ENCODE measurements at regions not wholly inside any gene's neighbourhood (a gene's known extent, or its start where the extent isn't known, plus 50 kb on each side); places are given as distances from the start of the nearest gene placed in this dataset.

GRCh38 chr12:91680864-91681263 is 464.8 kb downstream of the BTG1 start:
- ChIA-PET POLR2A (ENCODE audit: low non-redundant PET) (no interaction called here), CTCF (no interaction called here)
- no peak for TF ChIP-seq CTCF (conservative IDR thresholded peaks at IDR 0.05; ENCODE audit: low read depth)
- no peak overlapping the region for H3K27ac ChIP-seq
- no peak for DNase-seq (ENCODE audit: low spot score)

- H3K27ac ChIP-seq: no peak overlapping the region
- TF ChIP-seq CTCF (conservative IDR thresholded peaks at IDR 0.05; ENCODE audit: low read depth): no peak
- DNase-seq (ENCODE audit: low spot score): no peak
- CTCF ChIA-PET: no interaction called here
- POLR2A ChIA-PET (ENCODE audit: low non-redundant PET): no interaction called here
Observed at GRCh38 chr12:91677556-91677955, 468.1 kb downstream of the BTG1 start.

GRCh38 chr12:91675401-91675800 is 470.2 kb downstream of the BTG1 start:
- DNase-seq (ENCODE audit: low spot score): no peak
- ChIA-PET POLR2A (ENCODE audit: low non-redundant PET) (no interaction called here), CTCF (interaction anchor here (0.7 kb wide), 1 partner anchor 539 kb away, joined by 4 read pairs; no protein-coding TSS in a partner anchor)
- TF ChIP-seq CTCF (conservative IDR thresholded peaks at IDR 0.05; ENCODE audit: low read depth): no peak
- no peak overlapping the region for H3K27ac ChIP-seq

GRCh38 chr12:91672130-91672529 is 473.5 kb downstream of the BTG1 start:
- ChIA-PET CTCF (interaction anchor here (0.6 kb wide), 1 partner anchor 137 kb away, joined by 4 read pairs; no protein-coding TSS in a partner anchor), POLR2A (ENCODE audit: low non-redundant PET) (no interaction called here)
- TF ChIP-seq CTCF (conservative IDR thresholded peaks at IDR 0.05; ENCODE audit: low read depth): no peak
- H3K27ac ChIP-seq: no peak overlapping the region
- no peak for DNase-seq (ENCODE audit: low spot score)

- CTCF ChIA-PET: no interaction called here
Observed at GRCh38 chr12:91667694-91668093, 478.0 kb downstream of the BTG1 start.

GRCh38 chr12:91663744-91664143 is 481.1 kb upstream of the DCN start:
- TF ChIP-seq CTCF (conservative IDR thresholded peaks at IDR 0.05; ENCODE audit: low read depth): no peak
- no peak for DNase-seq (ENCODE audit: low spot score)
- ChIA-PET POLR2A (ENCODE audit: low non-redundant PET) (no interaction called here), CTCF (no interaction called here)
- no peak overlapping the region for H3K27ac ChIP-seq

More at GRCh38 chr12:91667694-91668093, 478.0 kb downstream of the BTG1 start:
- TF ChIP-seq CTCF (conservative IDR thresholded peaks at IDR 0.05; ENCODE audit: low read depth): no peak
- POLR2A ChIA-PET (ENCODE audit: low non-redundant PET): no interaction called here
- H3K27ac ChIP-seq: no peak overlapping the region
- DNase-seq (ENCODE audit: low spot score): no peak

- ChIA-PET POLR2A (ENCODE audit: low non-redundant PET) (no interaction called here), CTCF (no interaction called here)
- no peak overlapping the region for H3K27ac ChIP-seq
- TF ChIP-seq CTCF (conservative IDR thresholded peaks at IDR 0.05; ENCODE audit: low read depth): no peak
- DNase-seq (ENCODE audit: low spot score): no peak
Observed at GRCh38 chr12:91663310-91663709, 480.7 kb upstream of the DCN start.

Data from RWPE1 (cell line).